PC-3 (cell line): ENCODE measurements at regions not wholly inside any gene's neighbourhood (a gene's known extent, or its start where the extent isn't known, plus 50 kb on each side); places are given as distances from the start of the nearest gene placed in this dataset.

ENCODE experiments used
- ATAC-seq: fragments of 200-7000 bp; cut with Tn5 transposase; 2 replicates; pipeline ENCODE4 v1.9.1; 2020; ENCODE audit warnings: mild to moderate bottlenecking, moderate library complexity
- BruUV-seq: library from RNA; stranded (reverse); fragments of 400-500 nt; replicated peaks from 2 replicates; lab custom pipeline; 2021; lab: Mats Ljungman, UMichigan
- CTCF ChIA-PET: fragments of 300-600 bp; sonication (Branson Sonifier 250); formaldehyde crosslinking; loops from one replicate; lab custom pipeline; 2022; ENCODE audit warnings: antibody characterized with exemption; lab: Charles Lee
- POLR2A ChIA-PET: fragments of 300-600 bp; sonication (Branson Sonifier 250); formaldehyde crosslinking; loops from one replicate; lab custom pipeline; 2022; ENCODE audit warnings: antibody characterized with exemption; ENCODE audit not compliant: unreplicated experiment; lab: Charles Lee
- DNase-seq: peaks from one replicate; pipeline ENCODE4 v3.0.0-alpha.2; 2015
- H2AFZ ChIP-seq: fragments of 300-600 bp; sonication (generic); 2 replicates; pipeline ENCODE4 v1.6.0; 2016; ENCODE audit warnings: antibody characterized with exemption, low read length
- H3F3A ChIP-seq: fragments of 300-600 bp; sonication (generic); one replicate; pipeline ENCODE4 v1.6.0; 2017; ENCODE audit warnings: antibody characterized with exemption, low read length, control low read depth, mild to moderate bottlenecking; ENCODE audit not compliant: unreplicated experiment
- H3K27ac ChIP-seq: fragments of 300-600 bp; sonication (generic); 2 replicates; pipeline ENCODE4 v1.5.1; 2016; ENCODE audit warnings: mild to moderate bottlenecking, low read length
- H3K27me3 ChIP-seq: fragments of 300-600 bp; sonication (generic); 2 replicates; pipeline ENCODE4 v1.6.1; 2016; ENCODE audit warnings: low read length, mixed read lengths
- H3K36me3 ChIP-seq: fragments of 300-600 bp; sonication (generic); 2 replicates; pipeline ENCODE4 v1.6.1; 2016; ENCODE audit warnings: low read depth, mixed run types, low read length, mixed read lengths
- H3K4me1 ChIP-seq: fragments of 300-600 bp; sonication (generic); 2 replicates; pipeline ENCODE4 v1.5.1; 2016; ENCODE audit warnings: low read length; ENCODE audit not compliant: insufficient read depth
- H3K4me2 ChIP-seq: fragments of 300-600 bp; sonication (generic); 2 replicates; pipeline ENCODE4 v1.6.0; 2016; ENCODE audit warnings: low read length
- H3K4me3 ChIP-seq: fragments of 300-600 bp; sonication (generic); 2 replicates; pipeline ENCODE4 v1.5.1; 2016; ENCODE audit warnings: mild to moderate bottlenecking, low read length, mixed read lengths
- H3K79me2 ChIP-seq: fragments of 300-600 bp; sonication (generic); 2 replicates; pipeline ENCODE4 v1.6.1; 2017; ENCODE audit warnings: low read length, mixed read lengths
- H3K9ac ChIP-seq: fragments of 300-600 bp; sonication (generic); 2 replicates; pipeline ENCODE4 v1.6.0; 2016; ENCODE audit warnings: mild to moderate bottlenecking, low read length
- H3K9me2 ChIP-seq: fragments of 300-600 bp; sonication (generic); replicated peaks from 2 replicates; pipeline ENCODE4 v1.6.1; 2016; ENCODE audit warnings: mixed run types, low read length, mixed read lengths
- H3K9me3 ChIP-seq: fragments of 300-600 bp; sonication (generic); 2 replicates; pipeline ENCODE4 v1.6.1; 2016; ENCODE audit warnings: low read length, mixed read lengths
- H4K20me1 ChIP-seq: fragments of 300-600 bp; sonication (generic); 2 replicates; pipeline ENCODE4 v1.6.1; 2016; ENCODE audit warnings: low read length, mixed read lengths
- EZH2 ChIP-seq: fragments of 300-600 bp; sonication (generic); IDR thresholded peaks from one replicate; pipeline ENCODE4 v1.6.1; 2017; ENCODE audit warnings: antibody characterized with exemption, mild to moderate bottlenecking, low read length; ENCODE audit not compliant: unreplicated experiment
- EZH2phosphoT487 ChIP-seq: fragments of 300-600 bp; sonication (generic); IDR thresholded peaks from 2 replicates; pipeline ENCODE4 v1.6.1; 2018; ENCODE audit warnings: mild to moderate bottlenecking, antibody characterized with exemption, low read length, borderline replicate concordance
- intact Hi-C: fragments of 100-400 bp; cut with micrococcal nuclease; formaldehyde crosslinking; loops from 2 replicates; pipeline ENCODE4 v1.9.0; 2023
- TF ChIP-seq, protein P1 (sequence below): fragments of 300-600 bp; sonication (generic); conservative IDR thresholded peaks from 2 replicates; pipeline ENCODE4 v1.5.1; 2017; ENCODE audit warnings: antibody characterized with exemption, low read depth, mild to moderate bottlenecking, low read length

GRCh38 chr6:155967322-155967721, 511.7 kb upstream of the NOX3 start:
- ChIA-PET CTCF (no interaction called here), POLR2A (no interaction called here)
- H3K27me3 ChIP-seq, result no peaks in the 10 kb centered on the region
- no peak for ATAC-seq
- DNase-seq, result no peak
- H2AFZ ChIP-seq, result no peak overlapping the region
- intact Hi-C loops, result no loop called here
- no peaks in the 10 kb centered on the region for H4K20me1 ChIP-seq
- no TSS peak for BruUV-seq
- no peak overlapping the region for H3K4me3 ChIP-seq
- H3K4me1 ChIP-seq, result no peaks in the 10 kb centered on the region
- H3K4me2 ChIP-seq, result no peak overlapping the region
- no peaks in the 10 kb centered on the region for H3K9me2 ChIP-seq
- no peaks in the 10 kb centered on the region for H3K9me3 ChIP-seq
- TF ChIP-seq, protein P1, sequence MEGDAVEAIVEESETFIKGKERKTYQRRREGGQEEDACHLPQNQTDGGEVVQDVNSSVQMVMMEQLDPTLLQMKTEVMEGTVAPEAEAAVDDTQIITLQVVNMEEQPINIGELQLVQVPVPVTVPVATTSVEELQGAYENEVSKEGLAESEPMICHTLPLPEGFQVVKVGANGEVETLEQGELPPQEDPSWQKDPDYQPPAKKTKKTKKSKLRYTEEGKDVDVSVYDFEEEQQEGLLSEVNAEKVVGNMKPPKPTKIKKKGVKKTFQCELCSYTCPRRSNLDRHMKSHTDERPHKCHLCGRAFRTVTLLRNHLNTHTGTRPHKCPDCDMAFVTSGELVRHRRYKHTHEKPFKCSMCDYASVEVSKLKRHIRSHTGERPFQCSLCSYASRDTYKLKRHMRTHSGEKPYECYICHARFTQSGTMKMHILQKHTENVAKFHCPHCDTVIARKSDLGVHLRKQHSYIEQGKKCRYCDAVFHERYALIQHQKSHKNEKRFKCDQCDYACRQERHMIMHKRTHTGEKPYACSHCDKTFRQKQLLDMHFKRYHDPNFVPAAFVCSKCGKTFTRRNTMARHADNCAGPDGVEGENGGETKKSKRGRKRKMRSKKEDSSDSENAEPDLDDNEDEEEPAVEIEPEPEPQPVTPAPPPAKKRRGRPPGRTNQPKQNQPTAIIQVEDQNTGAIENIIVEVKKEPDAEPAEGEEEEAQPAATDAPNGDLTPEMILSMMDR, result no peak
- no peak for TF ChIP-seq EZH2
- no peak for TF ChIP-seq EZH2phosphoT487
- H3K79me2 ChIP-seq, result no peaks in the 10 kb centered on the region
- H3K9ac ChIP-seq, result no peak overlapping the region
- no peak overlapping the region for H3K27ac ChIP-seq
- H3F3A ChIP-seq, result no peaks in the 10 kb centered on the region
- H3K36me3 ChIP-seq, result no peaks in the 10 kb centered on the region

DNA sequence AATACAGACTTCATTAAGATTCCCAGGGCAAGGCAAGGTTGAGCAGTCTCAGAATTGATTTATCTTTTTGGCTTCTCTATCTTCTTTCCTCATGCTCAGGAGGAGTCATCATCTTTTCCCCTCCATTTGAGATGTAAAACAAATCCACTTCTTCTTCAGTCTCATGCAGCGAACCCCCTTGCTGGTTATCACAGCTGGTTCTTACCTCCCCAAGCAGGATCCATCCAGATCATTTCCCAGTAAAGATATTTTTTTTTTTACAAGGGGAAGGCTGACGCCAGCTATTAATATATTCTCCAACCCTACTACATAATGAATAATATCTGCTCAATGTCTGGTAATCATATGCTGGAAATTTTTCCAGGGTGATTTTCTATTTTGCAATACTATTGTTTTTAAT, 508.9 kb upstream of the NOX3 start:
- Histone ChIP-seq H3K4me1 (no peaks in the 10 kb centered on the region), H3K79me2 (no peaks in the 10 kb centered on the region), H3K36me3 (no peaks in the 10 kb centered on the region), H3F3A (no peaks in the 10 kb centered on the region), H3K27me3 (no peaks in the 10 kb centered on the region), H3K4me3 (no peak overlapping the region), H3K9ac (no peak overlapping the region), H4K20me1 (no peaks in the 10 kb centered on the region), H2AFZ (no peak overlapping the region), H3K4me2 (no peak overlapping the region), H3K9me3 (no peaks in the 10 kb centered on the region), H3K27ac (no peak overlapping the region), H3K9me2 (no peaks in the 10 kb centered on the region)
- DNase-seq (no peak), ATAC-seq (no peak)
- BruUV-seq, result no TSS peak
- intact Hi-C loops, result no loop called here
- ChIA-PET CTCF (no interaction called here), POLR2A (no interaction called here)
- no peak for TF ChIP-seq EZH2
- no peak for TF ChIP-seq EZH2phosphoT487
- TF ChIP-seq, protein P1, result no peak

DNA sequence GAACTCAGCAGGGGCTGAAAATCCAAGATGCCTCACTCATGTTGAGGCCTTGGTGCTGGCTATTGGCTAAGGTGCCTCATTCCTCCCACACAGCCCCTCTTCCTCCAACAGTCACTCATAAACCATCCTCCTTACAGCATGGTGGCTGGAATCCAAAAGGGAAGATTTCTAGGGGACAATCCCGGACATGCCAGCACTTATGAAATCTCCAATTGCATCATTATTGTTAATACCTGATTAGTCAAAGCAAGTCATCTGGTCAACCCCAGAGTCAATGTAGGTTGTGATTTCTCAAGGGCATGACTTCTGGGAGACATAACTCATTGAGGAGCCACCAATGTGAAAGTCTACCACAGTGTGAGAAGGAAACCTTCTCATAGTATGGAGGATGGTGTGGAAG, 506.6 kb upstream of the NOX3 start:
- Histone ChIP-seq H3K36me3 (no peaks in the 10 kb centered on the region), H3K9me3 (no peaks in the 10 kb centered on the region), H3K4me3 (no peak overlapping the region), H3K79me2 (no peaks in the 10 kb centered on the region), H3K4me1 (no peaks in the 10 kb centered on the region), H3K27ac (no peak overlapping the region), H2AFZ (no peak overlapping the region), H3K9me2 (no peaks in the 10 kb centered on the region), H3K27me3 (no peaks in the 10 kb centered on the region), H3K9ac (no peak overlapping the region), H4K20me1 (no peaks in the 10 kb centered on the region), H3K4me2 (no peak overlapping the region), H3F3A (no peaks in the 10 kb centered on the region)
- intact Hi-C loops, result no loop called here
- ATAC-seq, result no peak
- DNase-seq, result no peak
- no TSS peak for BruUV-seq
- CTCF ChIA-PET, result no interaction called here
- TF ChIP-seq EZH2phosphoT487, result no peak
- TF ChIP-seq, protein P1, result no peak
- no peak for TF ChIP-seq EZH2
- POLR2A ChIA-PET, result no interaction called here
